ENCODE measurements at regions not wholly inside any gene's neighbourhood (a gene's known extent, or its start where the extent isn't known, plus 50 kb on each side); places are given as distances from the start of the nearest gene placed in this dataset.

GRCh38 chr15:62749036-62749815 lies 293.3 kb upstream of the TPM1 start:
- TF ChIP-seq REST (IDR thresholded peaks at IDR 0.05; ENCODE audit: low read depth) (no peak), RAD21 (IDR thresholded peaks at IDR 0.05; ENCODE audit: low read depth) (no peak), CEBPB (IDR thresholded peaks at IDR 0.05) (no peak), EP300 (IDR thresholded peaks at IDR 0.05; ENCODE audit: borderline replicate concordance) (no peak), TAF1 (IDR thresholded peaks at IDR 0.05; ENCODE audit: low read depth) (no peak), YY1 (IDR thresholded peaks at IDR 0.05; ENCODE audit: low read depth) (no peak), EGR1 (IDR thresholded peaks at IDR 0.05) (no peak), FOXM1 (IDR thresholded peaks at IDR 0.05; ENCODE audit: borderline replicate concordance, low read depth) (no peak), CREB1 (IDR thresholded peaks at IDR 0.05; ENCODE audit: low read depth) (no peak), NFIC (IDR thresholded peaks at IDR 0.05) (no peak), MAX (IDR thresholded peaks at IDR 0.05) (no peak)
